ENCODE measurements at regions not wholly inside any gene's neighbourhood (a gene's known extent, or its start where the extent isn't known, plus 50 kb on each side); places are given as distances from the start of the nearest gene placed in this dataset.

- no peak overlapping the region for H3K4me3 ChIP-seq (replicated peaks; ENCODE audit: low read depth, low read length)
- no peak for DNase-seq (ENCODE audit: extremely low read depth, low read depth)
- TF ChIP-seq CTCF (IDR thresholded peaks at IDR 0.05; ENCODE audit: low read depth, low read length, missing control alignments) = no peak
Measured at GRCh38 chr13:22027566-22027965, 356.7 kb downstream of the FGF9 start.

- DNase-seq (ENCODE audit: extremely low read depth, low read depth) = no peak
- no peak overlapping the region for H3K4me3 ChIP-seq (replicated peaks; ENCODE audit: low read depth, low read length)
- no peak for TF ChIP-seq CTCF (IDR thresholded peaks at IDR 0.05; ENCODE audit: low read depth, low read length, missing control alignments)
Measured at GRCh38 chr13:22028831-22029230, 358.0 kb downstream of the FGF9 start.

GRCh38 chr13:22030321-22030720 lies 359.4 kb downstream of the FGF9 start:
- DNase-seq (ENCODE audit: extremely low read depth, low read depth) = no peak
- H3K4me3 ChIP-seq (replicated peaks; ENCODE audit: low read depth, low read length) = no peak overlapping the region
- no peak for TF ChIP-seq CTCF (IDR thresholded peaks at IDR 0.05; ENCODE audit: low read depth, low read length, missing control alignments)

- H3K4me3 ChIP-seq (replicated peaks; ENCODE audit: low read depth, low read length) = no peak overlapping the region
- DNase-seq (ENCODE audit: extremely low read depth, low read depth) = no peak
- no peak for TF ChIP-seq CTCF (IDR thresholded peaks at IDR 0.05; ENCODE audit: low read depth, low read length, missing control alignments)
Measured at GRCh38 chr13:22031702-22032286, 360.9 kb downstream of the FGF9 start.

- TF ChIP-seq CTCF (IDR thresholded peaks at IDR 0.05; ENCODE audit: low read depth, low read length, missing control alignments) = no peak
- no peak overlapping the region for H3K4me3 ChIP-seq (replicated peaks; ENCODE audit: low read depth, low read length)
Measured at GRCh38 chr13:22032905-22033304, 362.0 kb downstream of the FGF9 start.

GRCh38 chr13:22039961-22040360 lies 369.1 kb downstream of the FGF9 start:
- DNase-seq (ENCODE audit: extremely low read depth, low read depth) = no peak
- no peak for TF ChIP-seq CTCF (IDR thresholded peaks at IDR 0.05; ENCODE audit: low read depth, low read length, missing control alignments)
- no peak overlapping the region for H3K4me3 ChIP-seq (replicated peaks; ENCODE audit: low read depth, low read length)

More at GRCh38 chr13:22032905-22033304, 362.0 kb downstream of the FGF9 start:
- DNase-seq (ENCODE audit: extremely low read depth, low read depth) = no peak

GRCh38 chr13:22040810-22041364 lies 370.0 kb downstream of the FGF9 start:
- no peak overlapping the region for H3K4me3 ChIP-seq (replicated peaks; ENCODE audit: low read depth, low read length)
- no peak for DNase-seq (ENCODE audit: extremely low read depth, low read depth)
- TF ChIP-seq CTCF (IDR thresholded peaks at IDR 0.05; ENCODE audit: low read depth, low read length, missing control alignments) = no peak
